K562 (cell line): ENCODE measurements at regions not wholly inside any gene's neighbourhood (a gene's known extent, or its start where the extent isn't known, plus 50 kb on each side); places are given as distances from the start of the nearest gene placed in this dataset.

ENCODE experiments used
- ATAC-seq: fragments of 200-7000 bp; cut with Tn5 transposase; 3 replicates; pipeline ENCODE4 v1.9.1; 2020; ENCODE audit warnings: moderate library complexity
- BruUV-seq: library from RNA; stranded (reverse); fragments of 400-500 nt; replicated peaks from 2 replicates; lab custom pipeline; 2021; lab: Mats Ljungman, UMichigan
- CTCF ChIA-PET: fragments of 300-600 bp; formaldehyde crosslinking; extraction: SDS; loops from one replicate; lab custom pipeline; 2021; ENCODE audit warnings: low intra/inter-chr PET ratio; lab: Yijun Ruan, JAX
- POLR2A ChIA-PET: fragments of 300-600, 350-650 bp; sonication (Branson Sonifier 250); formaldehyde crosslinking; extraction: SDS; loops from one replicate; lab custom pipeline; 2021; ENCODE audit warnings: antibody characterized with exemption, inconsistent platforms; lab: Yijun Ruan, JAX
- DNase-seq, 4 experiments: peaks; one replicate each; pipeline versions ENCODE4 v3.0.0 to v3.0.0-alpha.2; 2011 to 2018; ENCODE audit warnings: low spot score in 3 of 4, mixed read lengths in 3 of 4; ENCODE audit errors: extremely low read depth in 1 of 4
- FAIRE-seq: peaks from 2 replicates; lab custom pipeline; 2011; peaks lifted over from hg19 to GRCh38; lab: Jason Lieb, UNC
- H2AFZ ChIP-seq: 2 replicates; pipeline ENCODE4 v1.6.0; 2011; ENCODE audit warnings: low read depth, low read length, control low read depth, inconsistent platforms
- H3K27ac ChIP-seq: fragments of 200-600 bp; 3 replicates; pipeline ENCODE4 v1.8.0; 2011; ENCODE audit warnings: low read depth, mild to moderate bottlenecking, control low read depth, inconsistent platforms, low read length, moderate library complexity, mixed read lengths; ENCODE audit errors: extremely low read depth
- H3K27me3 ChIP-seq, 2 experiments: fragments of 300-600 bp in 1 of 2; 2 replicates in 1 of 2; 3 replicates in 1 of 2; pipeline versions ENCODE4 v1.6.0 to v1.8.0; 2011; ENCODE audit warnings: inconsistent platforms in 2 of 2, low read length in 2 of 2, mild to moderate bottlenecking in 1 of 2, mixed read lengths in 1 of 2, moderate library complexity in 1 of 2; ENCODE audit not compliant: control insufficient read depth in 2 of 2, insufficient read depth in 2 of 2
- H3K36me3 ChIP-seq: fragments of 300-600 bp; 3 replicates; pipeline ENCODE4 v1.8.0; 2011; ENCODE audit warnings: mild to moderate bottlenecking, low read length, inconsistent platforms; ENCODE audit not compliant: control insufficient read depth, insufficient read depth
- H3K4me1 ChIP-seq, 2 experiments: fragments of 200-600 bp in 1 of 2; replicated peaks in 1 of 2; 2 replicates in 1 of 2; 3 replicates in 1 of 2; pipeline versions ENCODE4 v1.5.1 to v1.8.0; 2011; ENCODE audit warnings: inconsistent platforms in 2 of 2, low read length in 2 of 2, mild to moderate bottlenecking in 1 of 2, mixed read lengths in 1 of 2, moderate library complexity in 1 of 2; ENCODE audit not compliant: control insufficient read depth in 2 of 2, insufficient read depth in 2 of 2
- H3K4me2 ChIP-seq: 2 replicates; pipeline ENCODE4 v1.6.1; 2011; ENCODE audit warnings: low read length, control low read depth, inconsistent platforms, mixed read lengths; ENCODE audit not compliant: insufficient read depth
- H3K4me3 ChIP-seq: fragments of 200-600 bp; sonication (generic), shearing (Covaris generic); 2 replicates; pipeline ENCODE4 v1.5.1; 2016; ENCODE audit warnings: control low read depth, inconsistent platforms
- H3K79me2 ChIP-seq: fragments of 200-600 bp; 3 replicates; pipeline ENCODE4 v1.8.0; 2011; ENCODE audit warnings: low read length, inconsistent platforms; ENCODE audit not compliant: control insufficient read depth, insufficient read depth
- H3K9ac ChIP-seq, 2 experiments: 2 replicates each; pipeline versions ENCODE4 v1.6.0 to v1.6.1; 2011; ENCODE audit warnings: low read depth in 2 of 2, low read length in 2 of 2, control low read depth in 1 of 2, inconsistent platforms in 1 of 2, mild to moderate bottlenecking in 1 of 2, mixed read lengths in 1 of 2; ENCODE audit not compliant: insufficient read depth in 1 of 2
- H3K9me1 ChIP-seq: one replicate; pipeline ENCODE4 v1.6.0; 2011; ENCODE audit warnings: inconsistent platforms, mild to moderate bottlenecking, low read length, moderate library complexity; ENCODE audit not compliant: control insufficient read depth, insufficient read depth
- H3K9me3 ChIP-seq: replicated peaks from 2 replicates; pipeline ENCODE4 v1.5.1; 2011; ENCODE audit warnings: low read depth, low read length, inconsistent platforms; ENCODE audit not compliant: control insufficient read depth, insufficient read depth
- H4K20me1 ChIP-seq: replicated peaks from 2 replicates; pipeline ENCODE4 v1.6.1; 2011; ENCODE audit warnings: low read length, inconsistent platforms, mixed read lengths; ENCODE audit not compliant: control insufficient read depth, insufficient read depth
- CCAR2 ChIP-seq: fragments of 200-400 bp; formaldehyde crosslinking; IDR thresholded peaks from 2 replicates; pipeline ENCODE4 v1.6.1; 2017; ENCODE audit warnings: mild to moderate bottlenecking, low read depth, low read length
- HOXB6 ChIP-seq: fragments of 250-450 bp; sonication (Bioruptor Pico); IDR thresholded peaks from 2 replicates; pipeline ENCODE4 v1.5.1; 2022; ENCODE audit warnings: mild to moderate bottlenecking, borderline replicate concordance
- ILF3 ChIP-seq: fragments of 450-650 bp; IDR thresholded peaks from 2 replicates; pipeline ENCODE4 v1.6.1; 2018; ENCODE audit warnings: antibody characterized with exemption, mild to moderate bottlenecking, moderate library complexity, borderline replicate concordance
- MAZ ChIP-seq, 2 experiments: fragments of 450-650 bp in 1 of 2; sonication (generic) in 1 of 2; formaldehyde crosslinking; IDR thresholded peaks in 1 of 2; conservative IDR thresholded peaks in 1 of 2; 2 replicates each; pipeline versions ENCODE4 v1.4.0 to v1.5.0; 2020; ENCODE audit warnings: mild to moderate bottlenecking in 1 of 2, missing genetic modification reagents in 1 of 2
- MEIS2 ChIP-seq: fragments of 450-650 bp; IDR thresholded peaks from 2 replicates; pipeline ENCODE4 v1.6.1; 2014; ENCODE audit warnings: mild to moderate bottlenecking; ENCODE audit not compliant: partially characterized antibody
- RBM25 ChIP-seq: fragments of 200-400 bp; formaldehyde crosslinking; IDR thresholded peaks from 2 replicates; pipeline ENCODE4 v1.6.1; 2018; ENCODE audit warnings: low read length, low read depth, moderate library complexity; ENCODE audit not compliant: severe bottlenecking
- SMARCB1 ChIP-seq: IDR thresholded peaks from 2 replicates; pipeline ENCODE4 v1.6.1; 2011; ENCODE audit warnings: improper control_type of control experiment, low read depth; ENCODE audit not compliant: insufficient read length
- TEAD2 ChIP-seq: fragments of 450-650 bp; IDR thresholded peaks from 2 replicates; pipeline ENCODE4 v1.6.1; 2016; ENCODE audit warnings: missing genetic modification characterization, control low read depth, missing compliant biosample characterization
- ZKSCAN3 ChIP-seq: fragments of 250-450 bp; sonication (Bioruptor Pico); IDR thresholded peaks from 2 replicates; pipeline ENCODE4 v1.4.0; 2020
- ZNF124 ChIP-seq: sonication (generic); formaldehyde crosslinking; IDR thresholded peaks from 2 replicates; pipeline ENCODE4 v1.8.1; 2022; ENCODE audit warnings: missing genetic modification reagents
- ZNF263 ChIP-seq: sonication (generic); formaldehyde crosslinking; IDR thresholded peaks from 2 replicates; pipeline ENCODE4 v1.8.0; 2022; ENCODE audit warnings: mild to moderate bottlenecking, missing genetic modification reagents, borderline replicate concordance
- WGBS: fragments of 100-300 bp; shearing (Covaris generic); methylation state at CpG from one replicate; pipeline ENCODE4 v1.1.6; 2016; ENCODE audit warnings: low coverage, mixed read lengths; ENCODE audit not compliant: insufficient coverage; ENCODE audit errors: missing lambda C conversion rate; 5-methylcytosine and 5-hydroxymethylcytosine counted together
- in situ Hi-C: fragments of 300-500 bp; cut with MboI; formaldehyde crosslinking; loops from 4 replicates; pipeline ENCODE4 v1.15.0; 2018; ENCODE audit warnings: inconsistent platforms, mixed read lengths
- intact Hi-C: fragments of 100-400 bp; cut with micrococcal nuclease; formaldehyde crosslinking; loops from 2 replicates; pipeline ENCODE4 v1.14.2; 2022
- TF ChIP-seq, protein P1 (sequence below): fragments of 200-800 bp; sonication (Bioruptor generic); IDR thresholded peaks from 2 replicates; pipeline ENCODE4 v1.6.1; 2016; ENCODE audit warnings: missing genetic modification characterization, missing compliant biosample characterization
- TF ChIP-seq, protein P2 (sequence below): fragments of 450-650 bp; IDR thresholded peaks from 2 replicates; pipeline ENCODE4 v1.6.1; 2016; ENCODE audit warnings: antibody characterized with exemption
- TF ChIP-seq, protein P3 (sequence below): fragments of 250-450 bp; sonication (Bioruptor Pico); IDR thresholded peaks from 2 replicates; pipeline ENCODE4 v1.5.0; 2020; ENCODE audit warnings: mild to moderate bottlenecking, borderline replicate concordance
- TF ChIP-seq, protein P4 (sequence below): sonication (generic); formaldehyde crosslinking; IDR thresholded peaks from 2 replicates; pipeline ENCODE4 v1.8.0; 2022; ENCODE audit warnings: mild to moderate bottlenecking, missing genetic modification reagents

DNA sequence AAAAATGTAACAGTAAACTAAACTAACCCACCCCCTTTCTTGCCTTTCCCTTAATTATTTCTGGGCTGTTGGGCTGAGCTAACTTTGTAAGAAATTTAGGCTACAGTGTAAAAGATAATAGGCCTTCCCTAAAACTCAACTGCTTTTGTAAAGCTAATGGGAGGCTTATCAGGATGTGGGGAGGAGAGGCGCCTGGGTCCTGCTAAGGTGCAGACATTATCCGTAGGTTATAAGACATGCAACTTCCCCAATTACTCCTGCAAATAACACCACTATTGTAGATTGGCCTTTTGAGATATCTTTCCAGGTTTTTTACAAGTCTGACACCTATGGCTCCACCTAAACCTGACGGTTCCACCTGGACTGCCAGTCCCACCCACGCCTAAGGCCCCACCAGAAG is 88.3 kb downstream of the NPAP1 start:
- Histone ChIP-seq H3K79me2 (no peaks in the 10 kb centered on the region), H3K9me1 (no peaks in the 10 kb centered on the region), H3K27me3 (no peaks in the 10 kb centered on the region), H3K9me3 (no peaks in the 10 kb centered on the region), H3K4me1 (no peaks in the 10 kb centered on the region), H2AFZ (no peak overlapping the region), H3K27ac (no peak overlapping the region), H3K4me2 (no peak overlapping the region), H3K36me3 (no peaks in the 10 kb centered on the region), H4K20me1 (no peaks in the 10 kb centered on the region), H3K9ac (no peak overlapping the region), H3K4me3 (no peak overlapping the region)
- DNase-seq: no peak
- ATAC-seq: no peak
- WGBS: 0% methylated on average over 4 of the region's 4 CpGs
- ChIA-PET CTCF (no interaction called here), POLR2A (no interaction called here)
- no peak for FAIRE-seq
- no TSS peak for BruUV-seq
- intact Hi-C loops: no loop called here
- in situ Hi-C loops: no loop called here
- TF ChIP-seq ZKSCAN3 (CRISPR knock-in tag) (no peak), RBM25 (no peak), ZNF124 (CRISPR knock-in tag) (no peak), MAZ (CRISPR knock-in tag; conservative IDR thresholded peaks at IDR 0.05 in 1 of 2, IDR thresholded peaks at IDR 0.05 in 1 of 2) (no peak), CCAR2 (no peak), SMARCB1 (no peak), TEAD2 (tag) (no peak), HOXB6 (CRISPR knock-in tag) (no peak), MEIS2 (no peak), ZNF263 (CRISPR knock-in tag) (no peak), ILF3 (no peak)
- TF ChIP-seq, protein P1, sequence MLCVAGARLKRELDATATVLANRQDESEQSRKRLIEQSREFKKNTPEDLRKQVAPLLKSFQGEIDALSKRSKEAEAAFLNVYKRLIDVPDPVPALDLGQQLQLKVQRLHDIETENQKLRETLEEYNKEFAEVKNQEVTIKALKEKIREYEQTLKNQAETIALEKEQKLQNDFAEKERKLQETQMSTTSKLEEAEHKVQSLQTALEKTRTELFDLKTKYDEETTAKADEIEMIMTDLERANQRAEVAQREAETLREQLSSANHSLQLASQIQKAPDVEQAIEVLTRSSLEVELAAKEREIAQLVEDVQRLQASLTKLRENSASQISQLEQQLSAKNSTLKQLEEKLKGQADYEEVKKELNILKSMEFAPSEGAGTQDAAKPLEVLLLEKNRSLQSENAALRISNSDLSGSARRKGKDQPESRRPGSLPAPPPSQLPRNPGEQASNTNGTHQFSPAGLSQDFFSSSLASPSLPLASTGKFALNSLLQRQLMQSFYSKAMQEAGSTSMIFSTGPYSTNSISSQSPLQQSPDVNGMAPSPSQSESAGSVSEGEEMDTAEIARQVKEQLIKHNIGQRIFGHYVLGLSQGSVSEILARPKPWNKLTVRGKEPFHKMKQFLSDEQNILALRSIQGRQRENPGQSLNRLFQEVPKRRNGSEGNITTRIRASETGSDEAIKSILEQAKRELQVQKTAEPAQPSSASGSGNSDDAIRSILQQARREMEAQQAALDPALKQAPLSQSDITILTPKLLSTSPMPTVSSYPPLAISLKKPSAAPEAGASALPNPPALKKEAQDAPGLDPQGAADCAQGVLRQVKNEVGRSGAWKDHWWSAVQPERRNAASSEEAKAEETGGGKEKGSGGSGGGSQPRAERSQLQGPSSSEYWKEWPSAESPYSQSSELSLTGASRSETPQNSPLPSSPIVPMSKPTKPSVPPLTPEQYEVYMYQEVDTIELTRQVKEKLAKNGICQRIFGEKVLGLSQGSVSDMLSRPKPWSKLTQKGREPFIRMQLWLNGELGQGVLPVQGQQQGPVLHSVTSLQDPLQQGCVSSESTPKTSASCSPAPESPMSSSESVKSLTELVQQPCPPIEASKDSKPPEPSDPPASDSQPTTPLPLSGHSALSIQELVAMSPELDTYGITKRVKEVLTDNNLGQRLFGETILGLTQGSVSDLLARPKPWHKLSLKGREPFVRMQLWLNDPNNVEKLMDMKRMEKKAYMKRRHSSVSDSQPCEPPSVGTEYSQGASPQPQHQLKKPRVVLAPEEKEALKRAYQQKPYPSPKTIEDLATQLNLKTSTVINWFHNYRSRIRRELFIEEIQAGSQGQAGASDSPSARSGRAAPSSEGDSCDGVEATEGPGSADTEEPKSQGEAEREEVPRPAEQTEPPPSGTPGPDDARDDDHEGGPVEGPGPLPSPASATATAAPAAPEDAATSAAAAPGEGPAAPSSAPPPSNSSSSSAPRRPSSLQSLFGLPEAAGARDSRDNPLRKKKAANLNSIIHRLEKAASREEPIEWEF: no peak
- TF ChIP-seq, protein P2, sequence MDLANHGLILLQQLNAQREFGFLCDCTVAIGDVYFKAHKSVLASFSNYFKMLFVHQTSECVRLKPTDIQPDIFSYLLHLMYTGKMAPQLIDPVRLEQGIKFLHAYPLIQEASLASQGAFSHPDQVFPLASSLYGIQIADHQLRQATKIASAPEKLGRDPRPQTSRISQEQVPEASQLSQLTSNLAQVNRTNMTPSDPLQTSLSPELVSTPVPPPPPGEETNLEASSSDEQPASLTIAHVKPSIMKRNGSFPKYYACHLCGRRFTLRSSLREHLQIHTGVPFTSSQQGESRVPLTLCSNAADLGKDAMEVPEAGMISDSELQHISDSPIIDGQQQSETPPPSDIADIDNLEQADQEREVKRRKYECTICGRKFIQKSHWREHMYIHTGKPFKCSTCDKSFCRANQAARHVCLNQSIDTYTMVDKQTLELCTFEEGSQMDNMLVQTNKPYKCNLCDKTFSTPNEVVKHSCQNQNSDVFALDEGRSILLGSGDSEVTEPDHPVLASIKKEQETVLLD: no peak
- TF ChIP-seq, protein P3, sequence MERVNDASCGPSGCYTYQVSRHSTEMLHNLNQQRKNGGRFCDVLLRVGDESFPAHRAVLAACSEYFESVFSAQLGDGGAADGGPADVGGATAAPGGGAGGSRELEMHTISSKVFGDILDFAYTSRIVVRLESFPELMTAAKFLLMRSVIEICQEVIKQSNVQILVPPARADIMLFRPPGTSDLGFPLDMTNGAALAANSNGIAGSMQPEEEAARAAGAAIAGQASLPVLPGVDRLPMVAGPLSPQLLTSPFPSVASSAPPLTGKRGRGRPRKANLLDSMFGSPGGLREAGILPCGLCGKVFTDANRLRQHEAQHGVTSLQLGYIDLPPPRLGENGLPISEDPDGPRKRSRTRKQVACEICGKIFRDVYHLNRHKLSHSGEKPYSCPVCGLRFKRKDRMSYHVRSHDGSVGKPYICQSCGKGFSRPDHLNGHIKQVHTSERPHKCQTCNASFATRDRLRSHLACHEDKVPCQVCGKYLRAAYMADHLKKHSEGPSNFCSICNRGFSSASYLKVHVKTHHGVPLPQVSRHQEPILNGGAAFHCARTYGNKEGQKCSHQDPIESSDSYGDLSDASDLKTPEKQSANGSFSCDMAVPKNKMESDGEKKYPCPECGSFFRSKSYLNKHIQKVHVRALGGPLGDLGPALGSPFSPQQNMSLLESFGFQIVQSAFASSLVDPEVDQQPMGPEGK (CRISPR knock-in tag): no peak
- TF ChIP-seq, protein P4, sequence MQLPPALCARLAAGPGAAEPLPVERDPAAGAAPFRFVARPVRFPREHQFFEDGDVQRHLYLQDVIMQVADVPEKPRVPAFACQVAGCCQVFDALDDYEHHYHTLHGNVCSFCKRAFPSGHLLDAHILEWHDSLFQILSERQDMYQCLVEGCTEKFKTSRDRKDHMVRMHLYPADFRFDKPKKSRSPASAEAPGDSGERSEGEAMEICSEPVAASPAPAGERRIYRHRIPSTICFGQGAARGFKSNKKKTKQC: no peak
